Common myeloid progenitor, CD34-positive (primary cell): ENCODE measurements at regions not wholly inside any gene's neighbourhood (a gene's known extent, or its start where the extent isn't known, plus 50 kb on each side); places are given as distances from the start of the nearest gene placed in this dataset.
"Not testable (repeated sequence)": the region's sequence is repeated elsewhere in the genome, so short reads cannot be mapped to it uniquely, and the experiment has no call there.

Source experiments
- CTCF ChIA-PET: fragments of 350-600 bp; sonication (Branson Sonifier 250); formaldehyde crosslinking; loops from one replicate; lab custom pipeline; 2021; ENCODE audit warnings: antibody characterized with exemption; lab: Charles Lee
- POLR2A ChIA-PET: fragments of 350-600 bp; sonication (Branson Sonifier 250); formaldehyde crosslinking; loops from one replicate; lab custom pipeline; 2021; ENCODE audit warnings: antibody characterized with exemption; lab: Charles Lee
- DNase-seq, 3 donors: peaks; one replicate each; pipeline versions ENCODE4 v3.0.0 to v3.0.0-alpha.2; 2013
- H3K27ac ChIP-seq, 2 experiments: 1 replicate in 1 of 2; 2 replicates in 1 of 2; pipeline ENCODE4 v1.7.0; 2013; ENCODE audit warnings: inconsistent platforms in 2 of 2, low read length in 2 of 2, mild to moderate bottlenecking in 2 of 2, low read depth in 1 of 2, moderate library complexity in 1 of 2; ENCODE audit not compliant: severe bottlenecking in 2 of 2, insufficient read depth in 1 of 2, poor library complexity in 1 of 2
- H3K27me3 ChIP-seq, 5 experiments: replicated peaks in 2 of 5; 1 replicate in 3 of 5; 2 replicates in 2 of 5; pipeline versions ENCODE4 v1.6.1 to v1.7.0; 2013; ENCODE audit warnings: low read length in 4 of 5, mild to moderate bottlenecking in 2 of 5, moderate library complexity in 2 of 5, inconsistent platforms in 1 of 5; ENCODE audit not compliant: insufficient read depth in 5 of 5, control insufficient read depth in 4 of 5
- H3K36me3 ChIP-seq, 4 experiments: 1 replicate in 2 of 4; 2 replicates in 2 of 4; pipeline versions ENCODE4 v1.6.1 to v1.7.0; 2013; ENCODE audit warnings: low read length in 3 of 4, control low read depth in 1 of 4, mild to moderate bottlenecking in 1 of 4; ENCODE audit not compliant: control insufficient read depth in 4 of 4, insufficient read depth in 4 of 4
- H3K4me1 ChIP-seq, 4 experiments: 1 replicate in 3 of 4; 2 replicates in 1 of 4; pipeline versions ENCODE4 v1.6.1 to v1.7.1; 2013; ENCODE audit warnings: low read length in 3 of 4, mild to moderate bottlenecking in 3 of 4, control low read depth in 1 of 4, inconsistent platforms in 1 of 4, moderate library complexity in 1 of 4; ENCODE audit not compliant: control insufficient read depth in 4 of 4, insufficient read depth in 4 of 4; ENCODE audit errors: control extremely low read depth in 1 of 4
- H3K4me3 ChIP-seq, 7 experiments: 1 replicate in 4 of 7; 2 replicates in 3 of 7; pipeline versions ENCODE4 v1.5.1 to v1.7.0; 2013; ENCODE audit warnings: mild to moderate bottlenecking in 7 of 7, low read length in 6 of 7, moderate library complexity in 6 of 7, inconsistent platforms in 2 of 7, low read depth in 2 of 7, control low read depth in 1 of 7; ENCODE audit not compliant: insufficient read depth in 4 of 7, control insufficient read depth in 1 of 7; ENCODE audit errors: extremely low read depth in 1 of 7
- H3K9me3 ChIP-seq, 5 experiments: 1 replicate in 4 of 5; 2 replicates in 1 of 5; pipeline versions ENCODE4 v1.6.1 to v1.7.1; 2013; ENCODE audit warnings: low read length in 4 of 5, mild to moderate bottlenecking in 2 of 5, inconsistent platforms in 1 of 5, low read depth in 1 of 5, moderate library complexity in 1 of 5; ENCODE audit not compliant: control insufficient read depth in 4 of 5, insufficient read depth in 2 of 5; ENCODE audit errors: control extremely low read depth in 1 of 5
- WGBS: methylation state at CpG from one replicate; pipeline ENCODE4 v1.1.5; 2013; ENCODE audit not compliant: insufficient coverage; 5-methylcytosine and 5-hydroxymethylcytosine counted together

- Histone ChIP-seq H3K27me3 (no peaks in the 10 kb centered on the region), H3K9me3 (no peaks in the 10 kb centered on the region), H3K4me3 (no peak overlapping the region), H3K27ac (no peak overlapping the region), H3K4me1 (no peaks in the 10 kb centered on the region), H3K36me3 (no peaks in the 10 kb centered on the region)
- no peak for DNase-seq
- 100% methylated on average over 3 of the region's 6 CpGs for WGBS
- CTCF ChIA-PET, result no interaction called here
- POLR2A ChIA-PET, result no interaction called here
Observed at GRCh38 chr20:55632592-55632991, 372.7 kb downstream of the CBLN4 start.

GRCh38 chr20:55629143-55629542 is 376.2 kb downstream of the CBLN4 start:
- H3K27ac ChIP-seq, H3K27me3 ChIP-seq, H3K36me3 ChIP-seq, H3K4me3 ChIP-seq, H3K4me1 ChIP-seq, H3K9me3 ChIP-seq, POLR2A ChIA-PET, CTCF ChIA-PET, DNase-seq: not testable (repeated sequence)
- WGBS, result 79% methylated on average over 2 of the region's 4 CpGs

- no peaks in the 10 kb centered on the region for H3K9me3 ChIP-seq
- no peak for DNase-seq
- H3K4me3 ChIP-seq, result no peak overlapping the region
- no peaks in the 10 kb centered on the region for H3K36me3 ChIP-seq
- POLR2A ChIA-PET, result no interaction called here
- H3K27me3 ChIP-seq, result no peaks in the 10 kb centered on the region
- WGBS, result 88% methylated on average over 1 of the region's 4 CpGs
- CTCF ChIA-PET, result no interaction called here
- H3K4me1 ChIP-seq, result no peaks in the 10 kb centered on the region
- H3K27ac ChIP-seq, result no peak overlapping the region
Observed at GRCh38 chr20:55626716-55627115, 378.6 kb downstream of the CBLN4 start.

- H3K36me3 ChIP-seq, result no peaks in the 10 kb centered on the region
- H3K9me3 ChIP-seq, result no peaks in the 10 kb centered on the region
- CTCF ChIA-PET, result no interaction called here
- H3K27ac ChIP-seq, result no peak overlapping the region
- H3K4me1 ChIP-seq, result no peaks in the 10 kb centered on the region
- H3K4me3 ChIP-seq, result no peak overlapping the region
- POLR2A ChIA-PET, result no interaction called here
- WGBS, result 100% methylated on average over 1 of the region's 8 CpGs
- DNase-seq, result no peak
- no peaks in the 10 kb centered on the region for H3K27me3 ChIP-seq
Observed at GRCh38 chr20:55616367-55616766, 389.0 kb downstream of the CBLN4 start.

GRCh38 chr20:55615818-55616217 is 389.5 kb downstream of the CBLN4 start:
- Histone ChIP-seq H3K9me3 (no peaks in the 10 kb centered on the region), H3K27me3 (no peaks in the 10 kb centered on the region), H3K4me3 (no peak overlapping the region), H3K36me3 (no peaks in the 10 kb centered on the region), H3K4me1 (no peaks in the 10 kb centered on the region), H3K27ac (no peak overlapping the region)
- POLR2A ChIA-PET, result no interaction called here
- no peak for DNase-seq
- 98% methylated on average over 4 of the region's 4 CpGs for WGBS
- CTCF ChIA-PET, result no interaction called here

- Histone ChIP-seq H3K36me3 (no peaks in the 10 kb centered on the region), H3K4me1 (no peaks in the 10 kb centered on the region), H3K27me3 (no peaks in the 10 kb centered on the region), H3K27ac (no peak overlapping the region), H3K9me3 (no peaks in the 10 kb centered on the region), H3K4me3 (no peak overlapping the region)
- no peak for DNase-seq
- ChIA-PET CTCF (no interaction called here), POLR2A (no interaction called here)
- 47% methylated on average over 3 of the region's 7 CpGs for WGBS
Observed at GRCh38 chr20:55614220-55614757, 391.0 kb downstream of the CBLN4 start.

GRCh38 chr20:55610756-55611155 is 394.6 kb downstream of the CBLN4 start:
- ChIA-PET POLR2A (no interaction called here), CTCF (no interaction called here)
- Histone ChIP-seq H3K4me3 (no peak overlapping the region), H3K9me3 (no peaks in the 10 kb centered on the region), H3K27me3 (no peaks in the 10 kb centered on the region), H3K4me1 (no peaks in the 10 kb centered on the region), H3K36me3 (no peaks in the 10 kb centered on the region), H3K27ac (no peak overlapping the region)
- whole genome bisulfite sequencing, result 100% methylated on average over 2 of the region's 4 CpGs
- DNase-seq, result no peak
